GM21723 (cell line): ENCODE measurements at regions not wholly inside any gene's neighbourhood (a gene's known extent, or its start where the extent isn't known, plus 50 kb on each side); places are given as distances from the start of the nearest gene placed in this dataset.
A peak's percentile ranks its signal among the peaks of the same experiment; 100 is the strongest.

Experiments
- ATAC-seq: cut with Tn5 transposase; IDR thresholded peaks from one replicate; pipeline ENCODE4 v1.9.1; 2021; ENCODE audit warnings: mild to moderate bottlenecking, moderate library complexity; ENCODE audit not compliant: unreplicated experiment

GRCh38 chr1:199307496-199308264, 668.8 kb downstream of the PTPRC start:
- ATAC-seq: no peak

DNA sequence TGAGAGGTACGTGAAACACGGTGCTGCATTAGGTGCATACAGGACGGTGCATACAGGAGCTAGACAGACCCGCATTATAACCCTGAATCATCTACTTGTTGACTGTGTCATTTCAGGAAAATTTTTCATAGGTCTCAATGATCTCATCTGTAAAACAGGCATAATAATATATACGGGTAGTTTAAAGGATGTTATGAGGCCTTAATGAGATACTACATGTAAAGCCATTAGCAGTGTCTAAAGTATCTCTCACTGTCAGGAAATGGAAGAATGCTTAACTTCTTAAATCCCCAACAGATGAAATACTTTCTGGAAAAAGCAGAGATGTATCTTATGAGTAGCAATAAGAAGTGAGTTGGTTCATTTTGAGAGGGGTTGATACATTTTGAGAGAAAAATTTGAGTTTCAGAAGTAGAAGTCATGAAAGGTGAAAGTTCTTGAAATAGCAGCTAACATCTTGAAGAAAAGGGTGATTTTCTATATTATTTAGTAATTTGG, 669.6 kb downstream of the PTPRC start:
- ATAC-seq: peak; percentile 75

DNA sequence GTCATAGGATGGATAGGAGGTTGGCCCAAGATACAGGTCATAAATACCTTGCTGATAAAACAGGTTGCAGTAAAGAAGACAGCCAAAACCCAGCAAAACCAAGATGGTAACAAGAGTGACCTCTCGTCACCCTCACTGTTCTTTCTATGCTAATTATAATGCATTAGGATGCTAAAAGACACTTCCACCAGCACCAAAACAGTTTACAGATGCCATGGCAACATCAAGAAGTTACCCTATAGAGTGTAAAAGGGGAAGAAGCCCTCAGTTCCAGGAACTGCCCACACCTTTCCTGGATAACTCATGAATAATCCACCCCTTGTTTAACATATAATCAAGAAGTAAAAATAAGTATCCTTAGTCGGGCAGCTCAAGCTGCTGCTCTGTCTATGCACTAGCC, 671.9 kb downstream of the PTPRC start:
- no peak for ATAC-seq

DNA sequence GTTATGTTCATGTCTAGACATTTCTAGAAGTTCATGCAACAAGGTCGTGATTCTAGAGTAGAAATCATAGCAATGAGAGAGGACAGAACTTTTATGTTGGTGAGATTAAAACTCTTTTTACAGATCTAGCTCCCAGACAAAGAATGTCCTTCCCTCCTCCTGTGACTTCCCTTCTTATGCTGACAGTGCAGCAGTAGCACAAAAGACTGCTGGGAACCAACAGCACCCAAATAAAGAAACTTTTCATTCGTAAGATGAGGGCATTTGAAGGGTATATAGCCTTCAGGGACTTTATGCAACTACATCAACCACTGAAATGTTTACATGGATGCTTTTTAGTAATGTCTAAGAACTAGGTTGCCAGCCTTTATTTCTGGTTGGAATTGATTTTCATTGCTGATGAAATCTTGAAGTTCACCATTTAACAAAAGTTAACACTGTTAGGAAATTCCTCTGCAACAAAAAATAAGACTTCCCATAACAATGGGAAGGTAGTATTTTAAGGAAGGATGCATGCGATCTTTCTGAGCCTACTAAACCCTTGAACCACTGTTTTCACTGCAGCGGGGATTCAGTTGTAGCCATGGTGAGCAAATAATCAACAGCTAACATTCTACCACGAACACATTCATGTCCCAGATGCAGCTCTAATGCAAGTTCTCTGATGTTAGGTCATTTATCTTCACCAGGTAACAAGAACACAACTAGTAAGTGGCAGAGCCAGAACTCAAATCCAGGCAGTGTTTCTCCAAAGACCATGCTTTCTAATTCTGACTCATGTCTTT, 672.8 kb downstream of the PTPRC start:
- ATAC-seq: no peak

GRCh38 chr1:199312626-199313025, 673.8 kb downstream of the PTPRC start:
- ATAC-seq: no peak

DNA sequence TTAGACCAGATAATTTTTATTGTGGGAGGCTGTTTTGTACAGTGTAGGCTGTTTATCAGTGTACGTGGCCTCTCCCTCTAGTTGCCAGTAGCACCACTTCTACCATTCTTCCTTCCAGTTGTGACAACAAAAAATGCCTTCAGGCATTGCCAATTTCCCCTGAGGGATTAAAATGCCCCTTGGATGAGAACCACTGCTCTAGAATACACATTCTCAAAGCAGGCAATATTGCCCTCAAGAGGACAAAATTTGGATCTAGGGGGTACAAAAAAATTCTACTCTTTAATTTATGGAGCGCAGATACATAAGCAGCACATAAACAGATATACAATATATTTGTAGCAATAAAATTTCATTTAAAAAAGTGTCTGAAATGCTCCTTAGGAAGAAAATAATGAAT, 674.6 kb downstream of the PTPRC start:
- ATAC-seq: no peak

DNA sequence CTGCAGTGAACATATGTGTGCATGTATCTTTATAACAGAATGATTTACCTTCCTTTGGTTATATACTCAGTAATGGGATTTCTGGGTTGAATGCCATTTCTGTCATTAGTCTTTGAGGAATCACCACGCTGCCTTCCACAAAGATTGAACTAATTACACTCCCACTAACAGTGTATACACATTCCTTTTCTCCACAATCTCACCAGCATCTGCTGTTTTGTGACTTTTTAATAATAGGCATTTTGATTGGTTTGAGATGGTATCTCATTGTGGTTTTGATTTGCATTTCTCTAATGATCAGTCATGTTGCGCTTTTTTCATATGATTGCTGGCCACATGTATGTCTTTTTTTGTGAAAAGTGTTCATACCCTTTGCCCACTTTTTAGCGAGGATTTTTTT, 680.5 kb downstream of the PTPRC start:
- no peak for ATAC-seq

- ATAC-seq: no peak
Observed at GRCh38 chr1:199322278-199322677, 683.4 kb downstream of the PTPRC start.

DNA sequence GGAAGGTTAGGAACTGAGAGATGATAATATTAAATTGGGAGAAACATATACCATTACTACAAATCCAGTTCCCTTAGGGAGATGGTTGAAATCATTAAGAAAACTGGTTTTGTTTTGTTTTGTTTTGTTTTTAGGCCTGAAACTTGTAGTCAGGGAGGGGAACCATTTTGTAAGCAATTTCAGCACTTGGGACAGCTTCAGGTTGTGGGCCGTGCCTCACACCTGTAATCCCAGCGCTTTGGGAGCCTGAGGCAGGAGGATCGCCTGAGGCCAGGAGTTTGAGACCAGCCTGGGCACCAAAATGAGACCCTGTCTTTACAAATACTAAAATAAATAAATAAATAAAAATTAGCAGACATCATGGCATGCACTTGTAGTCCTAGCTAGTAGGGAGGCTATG, 694.3 kb upstream of the NR5A2 start:
- ATAC-seq: no peak

DNA sequence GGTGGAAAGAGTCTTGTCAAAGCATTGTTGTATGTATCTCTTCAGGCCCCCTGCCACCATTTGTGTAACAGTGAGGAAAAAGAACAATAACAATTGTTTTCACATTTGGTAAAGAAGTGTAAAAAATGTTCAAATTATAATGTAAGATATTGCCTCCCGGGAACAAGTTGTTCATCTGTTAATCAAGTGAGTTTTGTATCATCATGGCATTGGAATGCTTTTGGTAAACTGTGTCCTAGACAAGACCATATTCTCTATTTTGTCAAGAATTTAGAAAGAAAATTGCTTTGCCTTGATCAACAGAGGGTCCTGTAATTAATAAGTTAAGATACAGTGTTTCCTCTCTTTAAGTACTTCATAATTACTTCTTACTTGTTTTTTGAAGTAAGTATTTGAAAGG, 692.0 kb upstream of the NR5A2 start:
- no peak for ATAC-seq

- no peak for ATAC-seq
Observed at GRCh38 chr1:199336745-199337640, 690.5 kb upstream of the NR5A2 start.

DNA sequence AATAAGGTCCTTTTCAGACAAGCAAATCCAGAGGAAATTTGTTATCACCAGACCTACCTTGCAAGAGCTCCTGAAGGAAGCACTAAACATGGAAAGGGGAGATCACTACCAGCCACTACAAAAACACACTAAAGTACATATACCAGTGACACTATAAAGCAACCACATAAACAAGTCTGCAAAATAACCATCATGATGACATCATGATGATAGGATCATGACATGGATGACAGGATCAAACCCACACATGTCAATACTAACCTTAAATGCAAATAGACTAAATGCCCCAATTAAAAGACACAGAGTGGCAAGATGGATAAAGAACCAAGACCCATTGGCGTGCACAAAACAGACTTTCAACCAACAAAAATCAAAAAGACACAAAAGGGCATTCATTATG, 688.8 kb upstream of the NR5A2 start:
- ATAC-seq: no peak

- ATAC-seq: no peak
Observed at GRCh38 chr1:199352351-199352750, 675.2 kb upstream of the NR5A2 start.

- no peak for ATAC-seq
Observed at GRCh38 chr1:199353906-199354305, 673.6 kb upstream of the NR5A2 start.

DNA sequence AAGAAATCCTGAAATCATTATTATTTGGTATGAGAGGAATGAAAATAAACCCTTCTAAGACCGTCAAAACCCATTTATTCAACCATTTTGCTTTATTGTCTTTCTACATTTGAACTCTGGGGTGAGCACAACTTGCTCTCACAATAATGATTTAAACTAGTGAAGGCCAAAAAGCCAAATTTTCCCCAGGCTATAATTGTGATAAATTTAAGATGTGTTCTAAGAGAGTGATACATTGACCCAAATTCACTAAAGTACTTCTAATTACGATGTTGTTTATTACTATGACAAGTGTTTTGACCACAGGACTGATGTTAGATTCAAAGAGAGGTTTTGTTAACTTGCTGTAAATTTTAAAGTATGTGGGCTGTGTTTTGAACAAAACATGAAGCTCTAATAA, 670.9 kb upstream of the NR5A2 start:
- no peak for ATAC-seq

- ATAC-seq: no peak
Observed at GRCh38 chr1:199357599-199357998, 669.9 kb upstream of the NR5A2 start.

DNA sequence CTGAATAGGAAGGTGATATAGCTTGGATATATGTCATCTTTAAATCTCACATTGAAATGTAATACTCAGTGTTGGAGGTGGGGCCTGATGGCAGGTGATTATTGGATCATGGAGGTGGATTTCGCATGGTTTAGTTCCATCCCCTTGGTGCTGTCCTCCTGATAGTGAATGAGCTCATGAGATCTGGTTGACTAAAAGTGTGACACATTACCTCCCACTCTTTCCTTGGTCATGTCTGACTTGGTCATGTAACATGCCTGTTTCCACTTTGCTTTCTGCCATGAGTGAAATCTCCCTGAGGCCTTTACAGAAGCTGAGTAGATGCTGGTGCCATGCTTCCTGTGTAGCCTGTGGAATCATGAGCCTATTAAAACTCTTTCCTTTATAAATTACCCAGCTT, 664.5 kb upstream of the NR5A2 start:
- no peak for ATAC-seq

DNA sequence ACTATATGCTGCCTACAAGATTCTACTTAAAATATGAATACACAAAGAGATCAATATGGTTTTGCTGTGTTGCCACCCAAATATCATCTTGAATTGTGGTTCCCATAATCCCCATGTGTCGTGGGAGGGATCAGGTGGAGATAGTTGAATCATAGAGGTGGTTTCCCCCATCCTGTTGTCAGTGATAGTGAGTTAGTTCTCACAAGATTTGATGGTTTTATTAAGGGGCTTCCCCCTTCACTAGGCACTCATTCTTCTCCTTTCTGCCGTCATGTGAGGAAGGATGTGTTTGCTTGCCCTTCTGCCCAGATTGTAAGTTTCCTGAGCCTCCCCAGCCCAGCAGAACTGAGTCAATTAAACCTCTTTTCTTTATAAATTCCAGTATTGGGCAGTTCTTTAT, 654.4 kb upstream of the NR5A2 start:
- ATAC-seq: no peak

DNA sequence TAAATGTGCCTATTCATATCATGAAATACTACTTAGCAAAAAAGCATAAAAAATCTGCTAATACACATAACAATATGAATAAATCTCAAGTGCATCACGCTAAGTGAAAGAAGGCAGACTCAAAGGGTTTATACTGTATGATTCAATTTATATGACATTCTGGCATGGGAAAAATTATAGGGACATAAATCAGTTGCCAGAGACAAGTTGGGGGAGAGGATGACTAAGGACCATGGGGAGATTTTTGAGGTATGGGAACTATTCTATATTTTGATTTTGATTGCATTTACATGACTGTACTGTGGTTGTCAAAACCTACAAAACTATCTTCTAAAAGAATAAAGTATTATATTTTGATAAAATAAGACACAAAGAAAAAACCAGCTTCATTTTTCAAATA, 650.3 kb upstream of the NR5A2 start:
- no peak for ATAC-seq

DNA sequence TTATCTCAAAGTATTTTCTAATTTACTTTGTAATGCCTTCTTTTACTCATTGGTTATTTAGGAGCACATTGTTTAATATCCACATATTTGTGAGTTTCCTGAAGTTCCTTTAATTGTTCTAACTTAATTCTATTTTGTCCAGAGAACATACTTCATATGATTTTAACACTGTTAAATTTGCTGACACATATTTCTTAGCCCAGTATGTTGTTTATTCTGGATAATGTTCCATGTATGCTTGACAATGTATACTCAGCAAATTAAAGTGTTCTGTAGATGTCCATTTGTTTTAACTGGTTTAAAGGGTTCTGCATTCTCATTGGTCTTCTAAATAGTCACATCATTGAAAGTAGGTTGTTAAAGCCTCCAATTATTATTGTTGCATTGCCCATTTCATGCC, 643.7 kb upstream of the NR5A2 start:
- ATAC-seq: no peak

DNA sequence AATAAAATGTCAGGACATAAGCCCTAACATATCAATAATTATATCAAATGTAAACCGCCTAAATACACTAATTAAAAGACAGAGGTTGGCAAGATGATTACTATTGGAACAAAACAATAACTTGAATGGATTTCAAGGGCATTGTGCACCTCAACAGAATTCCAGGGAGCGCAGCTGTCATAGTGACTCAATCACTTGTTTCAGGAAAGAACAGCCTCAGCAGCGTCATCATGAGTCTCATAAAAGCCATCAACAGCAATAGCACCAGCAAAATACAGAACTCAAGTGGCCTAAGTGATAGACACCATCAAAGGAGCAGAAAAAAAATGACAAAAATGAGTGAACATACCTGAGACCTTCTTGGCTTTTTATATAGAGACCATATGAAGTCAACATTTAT, 632.7 kb upstream of the NR5A2 start:
- no peak for ATAC-seq
